ENCODE measurements at regions not wholly inside any gene's neighbourhood (a gene's known extent, or its start where the extent isn't known, plus 50 kb on each side); places are given as distances from the start of the nearest gene placed in this dataset.

DNA sequence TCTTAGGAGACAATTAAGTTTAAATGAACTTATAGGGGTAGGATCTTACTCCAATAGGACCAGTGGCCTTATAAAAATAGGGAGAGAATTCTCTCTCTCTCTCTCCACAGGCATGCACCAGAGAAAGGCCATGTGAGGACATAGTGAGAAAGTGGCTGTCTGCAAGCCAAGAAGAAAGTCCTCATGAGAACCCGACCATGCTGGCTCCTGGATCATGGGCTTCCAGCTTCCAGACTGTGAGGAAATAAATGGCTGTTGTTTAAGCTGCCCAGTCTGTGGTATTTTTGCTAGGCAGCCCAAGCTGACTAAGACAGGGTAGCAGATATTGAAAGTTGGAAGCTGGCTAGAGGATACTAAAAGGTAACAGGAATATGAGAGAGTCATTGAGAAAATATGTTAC lies 454.0 kb downstream of the NBAS start:
- H2BK5ac ChIP-seq (ENCODE audit: low read depth, low read length) = no peak overlapping the region
- H3K4ac ChIP-seq (replicated peaks; ENCODE audit: insufficient read length, low read depth, low read length) = no peak overlapping the region
- H2BK15ac ChIP-seq (ENCODE audit: low read length) = no peak overlapping the region
- no peaks in the 10 kb centered on the region for H3K23me2 ChIP-seq (ENCODE audit: low read depth, low read length)
- H3K79me2 ChIP-seq (ENCODE audit: control insufficient read depth in 1 of 2, insufficient read depth in 2 of 2, low read length in 2 of 2) = no peaks in the 10 kb centered on the region
- no peaks in the 10 kb centered on the region for H4K20me1 ChIP-seq (replicated peaks in 1 of 2; ENCODE audit: control insufficient read depth in 1 of 2, insufficient read depth in 2 of 2, low read length in 2 of 2)
- no peak for DNase-seq (ENCODE audit: low read depth in 1 of 2, low spot score in 2 of 2)
- no peak overlapping the region for H2BK120ac ChIP-seq (replicated peaks; ENCODE audit: low read depth, low read length)
- POLR2A ChIA-PET (ENCODE audit: partially characterized antibody) = no interaction called here
- no peak overlapping the region for H4K5ac ChIP-seq (ENCODE audit: insufficient read length, low read depth, low read length)
- H2AFZ ChIP-seq (ENCODE audit: low read length) = no peak overlapping the region
- no peak overlapping the region for H3K9ac ChIP-seq (replicated peaks in 1 of 4; ENCODE audit: extremely low read depth in 1 of 4, low read depth in 3 of 4, low read length in 3 of 4)
- H3K18ac ChIP-seq (ENCODE audit: extremely low read depth, low read length) = no peak overlapping the region
- H3K23ac ChIP-seq (ENCODE audit: insufficient read length) = no peak overlapping the region
- CTCF ChIA-PET (ENCODE audit: partially characterized antibody) = interaction anchor here (1.0 kb wide), 1 partner anchor 49 kb away, joined by 3 read pairs; no protein-coding TSS in a partner anchor
- no peak overlapping the region for H3K27ac ChIP-seq (ENCODE audit: low read depth, low read length)
- no peak overlapping the region for H3K14ac ChIP-seq (ENCODE audit: insufficient read length)
- H3K4me3 ChIP-seq (ENCODE audit: extremely low read depth in 1 of 4, insufficient read depth in 2 of 4, low read depth in 3 of 4, low read length in 4 of 4) = no peak overlapping the region
- H4K91ac ChIP-seq (replicated peaks; ENCODE audit: insufficient read length, low read length) = no peak overlapping the region
- no peaks in the 10 kb centered on the region for H3K4me1 ChIP-seq (replicated peaks in 1 of 4; ENCODE audit: control insufficient read depth in 3 of 4, insufficient read depth in 4 of 4, low read length in 3 of 4)
- H3K56ac ChIP-seq (replicated peaks; ENCODE audit: insufficient read length, low read depth, low read length) = no peak overlapping the region
- TF ChIP-seq, protein P1, sequence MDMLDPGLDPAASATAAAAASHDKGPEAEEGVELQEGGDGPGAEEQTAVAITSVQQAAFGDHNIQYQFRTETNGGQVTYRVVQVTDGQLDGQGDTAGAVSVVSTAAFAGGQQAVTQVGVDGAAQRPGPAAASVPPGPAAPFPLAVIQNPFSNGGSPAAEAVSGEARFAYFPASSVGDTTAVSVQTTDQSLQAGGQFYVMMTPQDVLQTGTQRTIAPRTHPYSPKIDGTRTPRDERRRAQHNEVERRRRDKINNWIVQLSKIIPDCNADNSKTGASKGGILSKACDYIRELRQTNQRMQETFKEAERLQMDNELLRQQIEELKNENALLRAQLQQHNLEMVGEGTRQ (IDR thresholded peaks at IDR 0.05; ENCODE audit: low read length) = no peak
- TF ChIP-seq YY1 (IDR thresholded peaks at IDR 0.05; ENCODE audit: low read depth, low read length) (no peak), TBP (IDR thresholded peaks at IDR 0.05; ENCODE audit: low read depth, low read length) (no peak), RBBP5 (IDR thresholded peaks at IDR 0.05; ENCODE audit: borderline replicate concordance, low read depth, low read length) (no peak)
- no peaks in the 10 kb centered on the region for H3K27me3 ChIP-seq (replicated peaks in 1 of 4; ENCODE audit: control insufficient read depth in 3 of 4, extremely low read depth in 1 of 4, insufficient read depth in 3 of 4, low read length in 3 of 4)
- FAIRE-seq = no peak
- H4K8ac ChIP-seq (ENCODE audit: extremely low read depth, insufficient read depth, low read length) = no peak overlapping the region
- H3K9me3 ChIP-seq (ENCODE audit: insufficient read depth in 2 of 2, low read depth in 1 of 2, low read length in 1 of 2) = peaks cover 3 to 7% of the 10 kb centered on the region in 2 experiments; a peak in 3 of 4 replicates
- H3K36me3 ChIP-seq (ENCODE audit: control insufficient read depth in 2 of 4, insufficient read depth in 4 of 4, low read length in 3 of 4) = peaks cover 0 to 3% (median 0%) of the 10 kb centered on the region in 4 experiments; a peak in 2 of 8 replicates
- no peak overlapping the region for H2BK20ac ChIP-seq (ENCODE audit: low read length)
- H3K79me1 ChIP-seq (ENCODE audit: low read depth, low read length) = no peaks in the 10 kb centered on the region
- WGBS, 2 experiments (ENCODE audit: extremely low coverage in 1 of 2, insufficient coverage in 1 of 2, insufficient read length in 1 of 2, insufficient replicate concordance in 2 of 2, low coverage in 1 of 2, low lambda C conversion rate in 2 of 2, missing lambda C conversion rate in 1 of 2) = 95% methylated on average over 1 of the region's 1 CpG; no CpG with 5 or more reads in 1 of the 2 experiments
- no peak overlapping the region for H2BK12ac ChIP-seq (ENCODE audit: low read depth, low read length)
- H2AK5ac ChIP-seq (ENCODE audit: low read depth, low read length) = no peak overlapping the region
- H3K4me2 ChIP-seq (ENCODE audit: insufficient read depth in 1 of 2, low read depth in 2 of 2, low read length in 2 of 2) = no peak overlapping the region
